Pancreas (tissue), 10 donors: ENCODE measurements at regions not wholly inside any gene's neighbourhood (a gene's known extent, or its start where the extent isn't known, plus 50 kb on each side); places are given as distances from the start of the nearest gene placed in this dataset.

Experiments
- ATAC-seq, 4 donors: fragments of 200-7000 bp; cut with Tn5 transposase; one replicate each; pipeline versions ENCODE4 v1.8.0 to v1.9.1; 2020; ENCODE audit warnings: mild to moderate bottlenecking in 4 of 4, moderate library complexity in 4 of 4
- DNase-seq, 6 donors: peaks; one replicate each; pipeline ENCODE4 v3.0.0-alpha.2; 2020
- FAIRE-seq: peaks from 2 replicates; lab custom pipeline; 2012; peaks lifted over from hg19 to GRCh38; lab: Jason Lieb, UNC
- H3K27ac ChIP-seq, 4 donors: fragments of 200-600 bp; sonication (generic); 1 replicate in 3 of 4; 2 replicates in 1 of 4; pipeline versions ENCODE4 v1.5.0 to v1.8.0; 2020
- H3K27me3 ChIP-seq, 4 donors: fragments of 200-600 bp; one replicate each; pipeline ENCODE4 v1.8.0; 2021
- H3K36me3 ChIP-seq, 3 donors: fragments of 200-600 bp; sonication (generic) in 1 of 3; one replicate each; pipeline versions ENCODE4 v1.5.0 to v1.8.0; 2020 to 2021
- H3K4me1 ChIP-seq, 3 donors: fragments of 200-600 bp; one replicate each; pipeline ENCODE4 v1.8.0; 2021
- H3K4me3 ChIP-seq, 4 donors: fragments of 200-600 bp; sonication (generic) in 2 of 4; one replicate each; pipeline versions ENCODE4 v1.5.0 to v1.8.0; 2020 to 2021
- H3K9me3 ChIP-seq, 4 donors: fragments of 200-600 bp; one replicate each; pipeline ENCODE4 v1.8.0; 2021
- WGBS, 2 donors: extraction: QIAGEN DNeasy Blood & Tissue Kit; methylation state at CpG; one replicate each; pipeline ENCODE4 v1.1.7; 2013; 5-methylcytosine and 5-hydroxymethylcytosine counted together
- intact Hi-C, 3 donors: fragments of 100-400 bp; cut with DNase I; formaldehyde crosslinking; loops; one replicate each; pipeline versions ENCODE4 v1.11.1 to v1.14.2; 2022
- TF ChIP-seq, protein P1 (sequence below), 4 donors: fragments of 200-600 bp; sonication (generic) in 3 of 4; IDR thresholded peaks; one replicate each; pipeline versions ENCODE4 v1.5.0 to v1.8.0; 2021; ENCODE audit warnings: antibody characterized with exemption in 4 of 4
- donor health status: healthy with polysubstance abuse.
- donor health status: DM: no; HTN: no; CAD: no; lungs with moderate emphysema.
- donor health status: DM: no; HTN: no; CAD: no.
- donor health status: control.
- donor health status: control.
- donor health status: Bipolar disorder and iron deficiency.
- donor health status: DM: yes; HTN: yes; CAD: no.
- donor health status: DM: no; HTN: no; CAD: no.
- donor health status: DM: no; HTN: no; CAD: no.
- donor health status: DM: yes; HTN: yes; CAD: no.

- Histone ChIP-seq H3K9me3 (no peaks in the 10 kb centered on the region), H3K27ac (peak overlapping the region in 2 of 4 donors; percentile 14 to 64), H3K4me1 (peaks cover 15 to 28% (median 17%) of the 10 kb centered on the region in 3 donors), H3K4me3 (no peak overlapping the region), H3K36me3 (no peaks in the 10 kb centered on the region), H3K27me3 (no peaks in the 10 kb centered on the region)
- WGBS, 2 donors = 61 to 64% methylated on average over 4 of the region's 4 CpGs
- FAIRE-seq = no peak
- peak in 1 of 6 donors; percentile 25 for DNase-seq
- peak; percentile 72 to 81 (median 78) for ATAC-seq
- TF ChIP-seq, protein P1, sequence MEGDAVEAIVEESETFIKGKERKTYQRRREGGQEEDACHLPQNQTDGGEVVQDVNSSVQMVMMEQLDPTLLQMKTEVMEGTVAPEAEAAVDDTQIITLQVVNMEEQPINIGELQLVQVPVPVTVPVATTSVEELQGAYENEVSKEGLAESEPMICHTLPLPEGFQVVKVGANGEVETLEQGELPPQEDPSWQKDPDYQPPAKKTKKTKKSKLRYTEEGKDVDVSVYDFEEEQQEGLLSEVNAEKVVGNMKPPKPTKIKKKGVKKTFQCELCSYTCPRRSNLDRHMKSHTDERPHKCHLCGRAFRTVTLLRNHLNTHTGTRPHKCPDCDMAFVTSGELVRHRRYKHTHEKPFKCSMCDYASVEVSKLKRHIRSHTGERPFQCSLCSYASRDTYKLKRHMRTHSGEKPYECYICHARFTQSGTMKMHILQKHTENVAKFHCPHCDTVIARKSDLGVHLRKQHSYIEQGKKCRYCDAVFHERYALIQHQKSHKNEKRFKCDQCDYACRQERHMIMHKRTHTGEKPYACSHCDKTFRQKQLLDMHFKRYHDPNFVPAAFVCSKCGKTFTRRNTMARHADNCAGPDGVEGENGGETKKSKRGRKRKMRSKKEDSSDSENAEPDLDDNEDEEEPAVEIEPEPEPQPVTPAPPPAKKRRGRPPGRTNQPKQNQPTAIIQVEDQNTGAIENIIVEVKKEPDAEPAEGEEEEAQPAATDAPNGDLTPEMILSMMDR (IDR thresholded peaks at IDR 0.05) = no peak
- intact Hi-C loops = loop anchor here in 1 of 3 donors (10.0 kb wide), 1 partner anchor 61 kb away; the partner anchor contains the start of gene ARHGAP35
Measured at GRCh38 chr19:46925548-46925950, 64.8 kb downstream of the ARHGAP35 start.

DNA sequence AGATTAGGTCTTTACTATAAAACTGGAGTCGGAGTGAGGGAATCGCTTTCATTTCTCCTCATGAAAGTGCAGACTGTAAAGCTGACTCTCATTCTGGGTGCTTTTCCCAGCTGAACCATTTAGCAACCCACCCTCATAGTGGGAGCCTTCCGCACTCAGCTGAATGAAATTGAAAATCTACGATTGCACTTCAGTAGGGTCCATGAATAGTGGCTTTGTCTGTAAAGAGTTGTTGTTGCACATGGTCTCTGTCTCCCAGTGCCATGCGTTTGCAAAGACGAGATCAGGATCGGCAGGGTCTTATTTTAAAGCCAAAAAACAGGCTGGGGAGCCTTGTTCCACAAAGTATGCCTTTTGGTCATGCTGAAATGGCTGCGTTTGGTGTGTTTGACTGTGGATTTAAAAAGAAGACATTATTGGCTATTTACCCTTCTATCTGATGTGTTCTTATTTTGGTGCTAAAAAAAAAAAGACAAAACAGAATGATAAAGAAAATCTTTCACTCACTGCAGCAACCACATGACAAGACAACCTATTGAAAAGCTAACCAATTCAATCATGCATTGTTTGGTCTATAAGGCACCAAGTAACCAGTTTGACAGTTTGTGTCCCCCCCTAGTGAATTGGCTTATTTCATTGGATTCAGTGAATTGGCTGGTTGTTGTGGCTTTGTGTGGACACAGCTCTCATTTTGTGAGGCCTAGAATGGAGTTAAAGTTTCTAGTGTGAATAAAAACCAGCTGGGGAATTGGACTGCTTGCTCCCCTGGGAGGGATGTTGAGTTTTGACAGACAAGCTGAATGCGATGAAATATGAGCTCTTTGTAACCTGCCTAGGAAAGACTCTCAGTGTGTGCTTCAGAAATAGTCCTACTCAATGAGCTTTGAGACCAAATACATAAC is 65.6 kb downstream of the ARHGAP35 start:
- Histone ChIP-seq H3K36me3 (no peaks in the 10 kb centered on the region), H3K4me1 (peaks cover 15 to 28% (median 17%) of the 10 kb centered on the region in 3 donors), H3K27ac (no peak overlapping the region), H3K9me3 (no peaks in the 10 kb centered on the region), H3K4me3 (no peak overlapping the region), H3K27me3 (no peaks in the 10 kb centered on the region)
- FAIRE-seq (no peak), DNase-seq (no peak), ATAC-seq (no peak)
- intact Hi-C loops = loop anchor here in 1 of 3 donors (10.0 kb wide), 1 partner anchor 62 kb away; the partner anchor contains the start of gene ARHGAP35
- TF ChIP-seq, protein P1 (IDR thresholded peaks at IDR 0.05) = no peak
- WGBS, 2 donors = 87 to 88% methylated on average over 9 of the region's 9 CpGs

DNA sequence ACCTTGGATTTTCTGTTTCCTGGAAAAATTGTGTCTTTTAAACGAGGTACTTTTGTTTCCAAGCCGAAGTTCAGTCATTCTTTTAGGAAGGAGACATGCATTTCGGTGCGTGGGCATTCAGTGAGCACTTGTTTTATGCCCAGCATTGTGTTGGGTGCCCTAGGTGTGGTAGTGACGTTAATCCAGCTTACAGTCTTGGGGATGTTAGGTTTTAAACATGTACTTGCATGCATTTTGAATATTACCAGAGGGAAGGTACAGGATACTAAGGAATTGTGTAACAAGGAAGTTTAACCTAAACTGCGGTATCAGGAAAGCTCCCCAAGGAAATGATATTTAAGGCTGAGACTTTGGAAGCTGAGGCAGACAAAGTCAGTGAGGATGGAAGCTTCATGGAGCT is 66.3 kb downstream of the ARHGAP35 start:
- no peak overlapping the region for H3K27ac ChIP-seq
- H3K27me3 ChIP-seq = no peaks in the 10 kb centered on the region
- DNase-seq (no peak), FAIRE-seq (no peak), ATAC-seq (no peak)
- no peaks in the 10 kb centered on the region for H3K36me3 ChIP-seq
- peaks cover 15 to 28% (median 17%) of the 10 kb centered on the region in 3 donors for H3K4me1 ChIP-seq
- no peaks in the 10 kb centered on the region for H3K9me3 ChIP-seq
- no peak overlapping the region for H3K4me3 ChIP-seq
- TF ChIP-seq, protein P1 (IDR thresholded peaks at IDR 0.05) = no peak
- intact Hi-C loops = loop anchor here in 1 of 3 donors (10.0 kb wide), 1 partner anchor 62 kb away; the partner anchor contains the start of gene ARHGAP35
- WGBS, 2 donors = 66 to 71% methylated on average over 6 of the region's 6 CpGs

DNA sequence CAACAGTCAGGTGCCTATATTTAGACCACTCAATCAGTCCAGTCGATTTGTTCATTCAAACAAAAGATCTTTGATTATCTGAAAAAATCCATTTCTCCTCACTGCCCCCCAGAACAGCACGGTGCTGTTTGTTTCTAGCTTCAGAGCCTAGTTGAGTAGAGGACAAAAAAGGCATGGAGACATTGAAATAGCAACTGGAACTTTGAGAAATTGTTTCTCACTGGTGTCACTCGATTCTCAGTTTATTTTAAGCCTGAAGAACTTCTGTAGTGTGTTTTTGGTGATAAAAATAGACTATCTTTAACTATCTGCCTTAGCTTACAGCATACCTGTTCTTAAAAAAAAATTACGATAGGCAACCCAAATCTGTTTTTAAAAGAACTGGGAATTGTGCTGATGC is 67.1 kb downstream of the ARHGAP35 start:
- intact Hi-C loops = loop anchor here in 1 of 3 donors (10.0 kb wide), 1 partner anchor 63 kb away; the partner anchor contains the start of gene ARHGAP35
- Histone ChIP-seq H3K4me1 (peaks cover 15 to 28% (median 17%) of the 10 kb centered on the region in 3 donors), H3K36me3 (no peaks in the 10 kb centered on the region), H3K4me3 (no peak overlapping the region), H3K27me3 (no peaks in the 10 kb centered on the region), H3K9me3 (no peaks in the 10 kb centered on the region), H3K27ac (no peak overlapping the region)
- TF ChIP-seq, protein P1 (IDR thresholded peaks at IDR 0.05) = no peak
- ATAC-seq (no peak), FAIRE-seq (no peak), DNase-seq (no peak)
- 36 to 44% methylated on average over 4 of the region's 4 CpGs for WGBS, 2 donors
